GM12878 (cell line): ENCODE measurements at regions not wholly inside any gene's neighbourhood (a gene's known extent, or its start where the extent isn't known, plus 50 kb on each side); places are given as distances from the start of the nearest gene placed in this dataset.

Source experiments
- ASH2L ChIP-seq: fragments of 300-600, 200-600 bp; sonication (generic); IDR thresholded peaks from 2 replicates; pipeline ENCODE4 v1.6.1; 2017; ENCODE audit warnings: low read depth, mild to moderate bottlenecking, borderline replicate concordance
- BCL3 ChIP-seq: IDR thresholded peaks from 2 replicates; pipeline ENCODE4 v1.6.1; 2011; ENCODE audit warnings: borderline replicate concordance, low read depth, mild to moderate bottlenecking, moderate library complexity, low read length; ENCODE audit not compliant: insufficient read depth, poor library complexity, severe bottlenecking
- BCLAF1 ChIP-seq: fragments of 450-650 bp; IDR thresholded peaks from 2 replicates; pipeline ENCODE4 v1.6.1; 2017; ENCODE audit warnings: antibody characterized with exemption, mild to moderate bottlenecking, moderate library complexity
- CEBPZ ChIP-seq: fragments of 150-350 bp; IDR thresholded peaks from 2 replicates; pipeline ENCODE4 v1.6.1; 2016; ENCODE audit warnings: low read depth, low read length
- EP300 ChIP-seq, 2 experiments: fragments of 150-350 bp in 1 of 2; IDR thresholded peaks; 2 replicates each; pipeline ENCODE4 v1.6.1; 2011 to 2012; ENCODE audit warnings: low read depth in 2 of 2, low read length in 2 of 2, borderline replicate concordance in 1 of 2, improper control_type of control experiment in 1 of 2, inconsistent platforms in 1 of 2; ENCODE audit not compliant: control insufficient read depth in 1 of 2
- ETV6 ChIP-seq, 2 experiments: fragments of 450-650 bp in 1 of 2; IDR thresholded peaks in 1 of 2; conservative IDR thresholded peaks in 1 of 2; 2 replicates each; pipeline ENCODE4 v1.6.1; 2014; ENCODE audit warnings: antibody characterized with exemption in 1 of 2, borderline replicate concordance in 1 of 2, low read depth in 1 of 2, mild to moderate bottlenecking in 1 of 2, moderate library complexity in 1 of 2
- GATAD2B ChIP-seq: fragments of 450-650 bp; conservative IDR thresholded peaks from 2 replicates; pipeline ENCODE4 v1.6.1; 2017; ENCODE audit warnings: low read depth, mild to moderate bottlenecking, moderate library complexity
- HDGF ChIP-seq: fragments of 450-650 bp; IDR thresholded peaks from 2 replicates; pipeline ENCODE4 v1.6.1; 2016; ENCODE audit warnings: antibody characterized with exemption
- IKZF1 ChIP-seq: fragments of 450-650 bp; conservative IDR thresholded peaks from 2 replicates; pipeline ENCODE4 v1.6.1; 2017; ENCODE audit warnings: antibody characterized with exemption, mild to moderate bottlenecking
- MTA3 ChIP-seq: IDR thresholded peaks from 2 replicates; pipeline ENCODE4 v1.6.1; 2012; ENCODE audit warnings: low read length, inconsistent platforms, borderline replicate concordance
- NFIC ChIP-seq: IDR thresholded peaks from 2 replicates; pipeline ENCODE4 v1.6.1; 2012; ENCODE audit warnings: low read depth, mild to moderate bottlenecking, inconsistent platforms, low read length, moderate library complexity
- SIX5 ChIP-seq: IDR thresholded peaks from 2 replicates; pipeline ENCODE4 v1.6.1; 2011; ENCODE audit warnings: mild to moderate bottlenecking, low read depth, low read length, moderate library complexity; ENCODE audit not compliant: severe bottlenecking
- SRF ChIP-seq, 2 experiments: IDR thresholded peaks; 2 replicates each; pipeline ENCODE4 v1.6.1; 2011; ENCODE audit warnings: low read depth in 2 of 2, low read length in 2 of 2, mild to moderate bottlenecking in 1 of 2, moderate library complexity in 1 of 2
- ZNF24 ChIP-seq: fragments of 450-650 bp; IDR thresholded peaks from 2 replicates; pipeline ENCODE4 v1.6.1; 2017; ENCODE audit warnings: antibody characterized with exemption, mild to moderate bottlenecking

GRCh38 chr17:17398943-17399926 lies 77.6 kb upstream of the MED9 start (continued):
- TF ChIP-seq BCL3: no peak
- TF ChIP-seq CEBPZ: no peak
- TF ChIP-seq GATAD2B: no peak
- TF ChIP-seq ASH2L: no peak
- no peak for TF ChIP-seq IKZF1
- TF ChIP-seq SRF (IDR thresholded peaks at IDR 0.05; ENCODE audit: low read depth in 2 of 2, low read length in 2 of 2): no peak
- no peak for TF ChIP-seq MTA3
- TF ChIP-seq HDGF: no peak
- no peak for TF ChIP-seq NFIC
- TF ChIP-seq ZNF24: no peak
- TF ChIP-seq EP300 (IDR thresholded peaks at IDR 0.05; ENCODE audit: borderline replicate concordance in 1 of 2, control insufficient read depth in 1 of 2, low read depth in 2 of 2, low read length in 2 of 2): no peak
- TF ChIP-seq ETV6 (conservative IDR thresholded peaks at IDR 0.05 in 1 of 2, IDR thresholded peaks at IDR 0.05 in 1 of 2; ENCODE audit: borderline replicate concordance in 1 of 2, low read depth in 1 of 2): no peak
- no peak for TF ChIP-seq BCLAF1
- TF ChIP-seq SIX5: no peak
